Cardiac fibroblast (primary cell): ENCODE measurements at regions not wholly inside any gene's neighbourhood (a gene's known extent, or its start where the extent isn't known, plus 50 kb on each side); places are given as distances from the start of the nearest gene placed in this dataset.

ENCODE experiments used
- DNase-seq, 2 donors: peaks; one replicate each; pipeline versions ENCODE4 v3.0.0 to v3.0.0-alpha.2; 2010; ENCODE audit warnings: low read depth in 2 of 2
- H3K4me3 ChIP-seq, 2 donors: replicated peaks in 1 of 2; 1 replicate in 1 of 2; 2 replicates in 1 of 2; pipeline ENCODE4 v1.5.1; 2011; ENCODE audit warnings: low read depth in 2 of 2, low read length in 2 of 2, mild to moderate bottlenecking in 2 of 2, moderate library complexity in 1 of 2
- TF ChIP-seq, protein P1 (sequence below): IDR thresholded peaks from one replicate; pipeline ENCODE4 v1.5.1; 2011; ENCODE audit warnings: low read depth, mild to moderate bottlenecking, low read length, inconsistent platforms

- H3K4me3 ChIP-seq: no peak overlapping the region
- DNase-seq: no peak
- TF ChIP-seq, protein P1, sequence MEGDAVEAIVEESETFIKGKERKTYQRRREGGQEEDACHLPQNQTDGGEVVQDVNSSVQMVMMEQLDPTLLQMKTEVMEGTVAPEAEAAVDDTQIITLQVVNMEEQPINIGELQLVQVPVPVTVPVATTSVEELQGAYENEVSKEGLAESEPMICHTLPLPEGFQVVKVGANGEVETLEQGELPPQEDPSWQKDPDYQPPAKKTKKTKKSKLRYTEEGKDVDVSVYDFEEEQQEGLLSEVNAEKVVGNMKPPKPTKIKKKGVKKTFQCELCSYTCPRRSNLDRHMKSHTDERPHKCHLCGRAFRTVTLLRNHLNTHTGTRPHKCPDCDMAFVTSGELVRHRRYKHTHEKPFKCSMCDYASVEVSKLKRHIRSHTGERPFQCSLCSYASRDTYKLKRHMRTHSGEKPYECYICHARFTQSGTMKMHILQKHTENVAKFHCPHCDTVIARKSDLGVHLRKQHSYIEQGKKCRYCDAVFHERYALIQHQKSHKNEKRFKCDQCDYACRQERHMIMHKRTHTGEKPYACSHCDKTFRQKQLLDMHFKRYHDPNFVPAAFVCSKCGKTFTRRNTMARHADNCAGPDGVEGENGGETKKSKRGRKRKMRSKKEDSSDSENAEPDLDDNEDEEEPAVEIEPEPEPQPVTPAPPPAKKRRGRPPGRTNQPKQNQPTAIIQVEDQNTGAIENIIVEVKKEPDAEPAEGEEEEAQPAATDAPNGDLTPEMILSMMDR: no peak
These were observed 500.2 kb upstream of the NR2F2 start for GRCh38 chr15:95830281-95830680.

DNA sequence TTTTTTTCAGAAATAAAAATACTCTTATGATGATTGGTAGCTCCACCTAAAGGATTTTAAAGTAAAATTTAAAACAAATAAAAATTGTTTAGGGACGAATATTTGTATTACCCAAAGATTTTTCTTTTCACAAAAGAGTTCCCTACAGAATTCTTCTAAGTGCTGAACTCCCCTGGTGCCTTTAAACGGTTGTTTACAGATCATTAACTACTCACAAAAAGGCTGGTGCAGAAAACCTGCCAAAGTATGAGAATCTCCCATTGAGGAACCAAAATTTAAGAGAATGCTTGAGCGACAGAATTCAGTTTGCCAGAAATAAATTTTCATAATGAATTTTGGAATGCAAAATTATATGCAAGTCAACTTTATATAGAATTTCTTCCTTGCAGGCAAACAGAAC lies 497.8 kb upstream of the NR2F2 start:
- H3K4me3 ChIP-seq: no peak overlapping the region
- TF ChIP-seq, protein P1: no peak
- DNase-seq: no peak

GRCh38 chr15:95834028-95834804 lies 496.3 kb upstream of the NR2F2 start:
- TF ChIP-seq, protein P1: no peak
- DNase-seq: no peak
- no peak overlapping the region for H3K4me3 ChIP-seq

GRCh38 chr15:95836536-95836935 lies 494.0 kb upstream of the NR2F2 start:
- no peak overlapping the region for H3K4me3 ChIP-seq
- no peak for DNase-seq
- TF ChIP-seq, protein P1: no peak

DNA sequence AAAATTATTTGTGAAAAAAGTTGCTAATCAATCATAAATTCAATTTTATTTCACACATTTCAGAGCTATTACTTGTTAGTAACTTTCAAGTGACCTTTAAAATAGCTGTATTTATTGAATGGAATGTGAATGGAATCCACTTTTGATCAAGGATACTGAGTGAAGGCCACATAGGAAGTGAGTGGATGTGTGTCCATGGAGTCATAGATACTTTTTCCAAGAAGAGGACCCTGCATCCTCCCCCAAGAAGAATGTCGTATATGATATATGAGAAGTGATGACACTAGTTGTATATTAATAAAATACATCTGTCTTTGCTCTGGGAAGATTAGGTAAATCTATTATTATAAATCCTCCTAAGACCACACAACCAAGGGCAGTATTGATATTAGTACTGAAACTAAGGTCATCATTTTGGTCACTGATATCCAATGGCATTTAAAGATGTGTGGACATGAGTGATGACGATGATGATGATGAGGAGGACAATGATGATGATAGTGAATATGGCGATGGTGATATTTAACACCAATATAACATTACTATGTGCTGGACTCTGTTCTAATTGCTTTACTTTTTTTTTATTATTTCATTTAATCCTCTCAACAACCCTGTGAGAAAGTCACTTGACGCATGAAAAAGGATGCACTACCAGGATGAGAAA lies 493.0 kb upstream of the NR2F2 start:
- DNase-seq: no peak
- no peak overlapping the region for H3K4me3 ChIP-seq
- TF ChIP-seq, protein P1: no peak

DNA sequence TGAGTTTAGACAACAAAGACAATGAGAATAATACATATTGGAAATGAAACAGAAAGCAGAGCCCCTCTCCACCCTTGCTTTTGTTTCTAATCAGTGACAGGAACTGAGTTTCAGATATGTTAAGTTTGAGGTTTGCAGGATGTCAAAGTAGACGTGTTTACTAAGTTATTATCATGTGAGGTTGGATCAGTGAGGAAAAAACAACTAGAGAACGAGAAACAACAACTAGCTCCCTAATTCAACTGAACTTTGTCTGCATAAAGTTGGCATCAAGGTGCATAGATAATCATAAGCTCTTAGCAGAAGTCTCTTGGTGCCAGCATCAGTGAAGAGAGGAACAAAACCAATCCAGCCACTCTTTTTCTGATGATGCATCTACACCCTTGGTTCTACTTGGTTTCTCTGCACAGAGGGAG lies 491.1 kb upstream of the NR2F2 start:
- TF ChIP-seq, protein P1: no peak
- DNase-seq: peak in 1 of 2 donors; percentile 31
- no peak overlapping the region for H3K4me3 ChIP-seq
